HepG2 (cell line): ENCODE measurements at regions not wholly inside any gene's neighbourhood (a gene's known extent, or its start where the extent isn't known, plus 50 kb on each side); places are given as distances from the start of the nearest gene placed in this dataset.

Experiments used
- ATAC-seq: fragments of 200-7000 bp; cut with Tn5 transposase; 3 replicates; pipeline ENCODE4 v1.9.1; 2020; ENCODE audit warnings: mild to moderate bottlenecking, moderate library complexity
- BruUV-seq: library from RNA; stranded (reverse); fragments of 400-500 nt; replicated peaks from 2 replicates; lab custom pipeline; 2021; lab: Mats Ljungman, UMichigan
- CTCF ChIA-PET: fragments of 300-600 bp; formaldehyde crosslinking; extraction: SDS; loops from one replicate; lab custom pipeline; 2021; ENCODE audit warnings: low total read pairs, inconsistent platforms, low intra/inter-chr PET ratio; lab: Yijun Ruan, JAX
- POLR2A ChIA-PET: fragments of 350-600 bp; sonication (Branson Sonifier 250); formaldehyde crosslinking; loops from one replicate; lab custom pipeline; 2020; ENCODE audit warnings: antibody characterized with exemption, inconsistent platforms; lab: Yijun Ruan, JAX
- DNase-seq: peaks from one replicate; pipeline ENCODE4 v3.0.0-alpha.2; 2015; ENCODE audit warnings: low spot score
- FAIRE-seq: peaks from 3 replicates; lab custom pipeline; 2011; peaks lifted over from hg19 to GRCh38; lab: Jason Lieb, UNC
- H2AFZ ChIP-seq: one replicate; pipeline ENCODE4 v1.6.1; 2011; ENCODE audit warnings: low read length, inconsistent platforms
- H3K27ac ChIP-seq: fragments of 300-600 bp; 3 replicates; pipeline ENCODE4 v1.8.0; 2011; ENCODE audit warnings: mixed run types, mild to moderate bottlenecking, mixed read lengths, low read length, inconsistent platforms; ENCODE audit not compliant: insufficient read depth; ENCODE audit errors: extremely low read length
- H3K27me3 ChIP-seq, 2 experiments: fragments of 200-600 bp in 1 of 2; 2 replicates in 1 of 2; 3 replicates in 1 of 2; pipeline versions ENCODE4 v1.6.0 to v1.8.0; 2011; ENCODE audit warnings: low read length in 2 of 2, mild to moderate bottlenecking in 2 of 2, moderate library complexity in 2 of 2, inconsistent platforms in 1 of 2; ENCODE audit not compliant: insufficient read depth in 2 of 2, control insufficient read depth in 1 of 2
- H3K36me3 ChIP-seq, 2 experiments: fragments of 200-600 bp in 1 of 2; replicated peaks in 1 of 2; 2 replicates in 1 of 2; 3 replicates in 1 of 2; pipeline versions ENCODE4 v1.5.1 to v1.8.0; 2011; ENCODE audit warnings: low read length in 2 of 2, inconsistent platforms in 1 of 2; ENCODE audit not compliant: insufficient read depth in 2 of 2, control insufficient read depth in 1 of 2
- H3K4me1 ChIP-seq: 2 replicates; pipeline ENCODE4 v1.5.1; 2012; ENCODE audit warnings: low read length, inconsistent platforms; ENCODE audit not compliant: insufficient read depth
- H3K4me2 ChIP-seq: 2 replicates; pipeline ENCODE4 v1.6.0; 2011; ENCODE audit warnings: low read depth, low read length, inconsistent platforms
- H3K4me3 ChIP-seq, 3 experiments: fragments of 200-600 bp in 1 of 3; sonication (generic), shearing (Covaris generic) in 1 of 3; replicated peaks in 1 of 3; 2 replicates each; pipeline ENCODE4 v1.5.1; 2011 to 2016; ENCODE audit warnings: low read length in 3 of 3, inconsistent platforms in 2 of 3, low read depth in 2 of 3, mild to moderate bottlenecking in 2 of 3, control low read depth in 1 of 3, mixed read lengths in 1 of 3; ENCODE audit not compliant: insufficient read depth in 1 of 3
- H3K79me2 ChIP-seq: one replicate; pipeline ENCODE4 v1.6.1; 2011; ENCODE audit warnings: low read length, inconsistent platforms; ENCODE audit not compliant: insufficient read depth
- H3K9ac ChIP-seq: 2 replicates; pipeline ENCODE4 v1.6.0; 2011; ENCODE audit warnings: mild to moderate bottlenecking, low read depth, low read length, inconsistent platforms; ENCODE audit not compliant: insufficient read depth
- H3K9me3 ChIP-seq: 2 replicates; pipeline ENCODE4 v1.5.1; 2012; ENCODE audit warnings: mild to moderate bottlenecking, low read length
- H4K20me1 ChIP-seq: 2 replicates; pipeline ENCODE4 v1.6.0; 2011; ENCODE audit warnings: inconsistent platforms, mild to moderate bottlenecking, low read length, moderate library complexity; ENCODE audit not compliant: insufficient read depth
- CBX5 ChIP-seq: sonication (generic); formaldehyde crosslinking; IDR thresholded peaks from 2 replicates; pipeline ENCODE4 v1.4.0; 2020; ENCODE audit warnings: missing genetic modification reagents, borderline replicate concordance
- IKZF4 ChIP-seq: sonication (generic); formaldehyde crosslinking; IDR thresholded peaks from 2 replicates; pipeline ENCODE4 v1.5.1; 2020; ENCODE audit warnings: borderline replicate concordance, mild to moderate bottlenecking, low read depth, missing genetic modification reagents; ENCODE audit errors: not compliant biosample characterization
- NCOA2 ChIP-seq: sonication (generic); formaldehyde crosslinking; IDR thresholded peaks from 2 replicates; pipeline ENCODE4 v1.8.0; 2022; ENCODE audit warnings: inconsistent platforms
- NFE2L1 ChIP-seq: sonication (generic); formaldehyde crosslinking; IDR thresholded peaks from 2 replicates; pipeline ENCODE4 v1.4.0; 2020; ENCODE audit warnings: missing genetic modification reagents, mild to moderate bottlenecking, borderline replicate concordance
- SMARCC2 ChIP-seq: fragments of 450-650 bp; IDR thresholded peaks from 2 replicates; pipeline ENCODE4 v1.6.1; 2017; ENCODE audit warnings: antibody characterized with exemption, mild to moderate bottlenecking
- TMF1 ChIP-seq: sonication (generic); formaldehyde crosslinking; IDR thresholded peaks from 2 replicates; pipeline ENCODE4 v1.8.1; 2022; ENCODE audit warnings: low read depth, missing genetic modification reagents
- WIZ ChIP-seq: sonication (generic); formaldehyde crosslinking; IDR thresholded peaks from 2 replicates; pipeline ENCODE4 v1.5.1; 2020; ENCODE audit warnings: mild to moderate bottlenecking, missing genetic modification reagents
- ZBTB3 ChIP-seq: sonication (generic); formaldehyde crosslinking; IDR thresholded peaks from 2 replicates; pipeline ENCODE4 v1.4.0; 2020; ENCODE audit warnings: low read depth, mild to moderate bottlenecking, moderate library complexity, missing genetic modification reagents, borderline replicate concordance
- ZNF160 ChIP-seq: sonication (generic); formaldehyde crosslinking; IDR thresholded peaks from 2 replicates; pipeline ENCODE4 v1.8.0; 2022; ENCODE audit warnings: mild to moderate bottlenecking, inconsistent platforms, missing genetic modification reagents
- WGBS: methylation state at CpG from one replicate; pipeline ENCODE4 v1.1.6; 2017; ENCODE audit warnings: low lambda C conversion rate; 5-methylcytosine and 5-hydroxymethylcytosine counted together
- in situ Hi-C: cut with HindIII; loops from 2 replicates; pipeline ENCODE4 v1.10.0; 2017; ENCODE audit warnings: low pct_unique_long_range_greater_than_20kb; ENCODE audit not compliant: extremely low pct_ligation_motif_present
- intact Hi-C: fragments of 100-400 bp; cut with micrococcal nuclease; formaldehyde crosslinking; loops from one replicate; pipeline ENCODE4 v1.10.0; 2022; ENCODE audit not compliant: unreplicated experiment
- TF ChIP-seq, protein P1 (sequence below): sonication (generic); formaldehyde crosslinking; IDR thresholded peaks from 2 replicates; pipeline ENCODE4 v1.9.0; 2021; ENCODE audit warnings: missing genetic modification reagents, mild to moderate bottlenecking, borderline replicate concordance
- TF ChIP-seq, protein P2 (sequence below): sonication (generic); formaldehyde crosslinking; IDR thresholded peaks from 2 replicates; pipeline ENCODE4 v1.4.0; 2020; ENCODE audit warnings: mild to moderate bottlenecking, missing genetic modification reagents, borderline replicate concordance

DNA sequence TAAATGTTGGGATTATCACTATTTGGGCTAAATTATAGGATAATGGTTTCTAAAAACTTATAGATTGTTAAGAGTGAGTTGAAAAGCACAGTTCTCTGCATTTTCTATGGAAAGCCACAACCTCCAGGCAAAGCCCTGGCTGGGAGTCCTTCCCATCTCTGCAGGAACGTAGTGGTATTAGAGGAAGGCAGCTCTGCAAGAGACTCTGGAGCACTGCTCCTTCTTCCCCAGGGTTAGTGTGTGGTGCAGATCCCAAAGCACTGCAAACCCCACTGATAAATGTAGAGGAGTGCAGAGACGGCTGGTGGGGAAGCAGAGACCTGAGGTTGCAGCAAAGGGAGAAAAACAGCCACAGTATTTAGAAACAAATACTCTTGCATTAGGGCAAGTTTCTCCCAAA, 225.3 kb downstream of the TINAG start:
- no peak for ATAC-seq
- FAIRE-seq = no peak
- Histone ChIP-seq H3K79me2 (no peaks in the 10 kb centered on the region), H3K36me3 (no peaks in the 10 kb centered on the region), H3K9me3 (no peaks in the 10 kb centered on the region), H3K4me1 (no peaks in the 10 kb centered on the region), H3K9ac (no peak overlapping the region), H3K4me3 (no peak overlapping the region), H2AFZ (no peak overlapping the region), H3K27me3 (no peaks in the 10 kb centered on the region; a peak in 1 of 5 replicates), H4K20me1 (no peaks in the 10 kb centered on the region), H3K27ac (no peak overlapping the region), H3K4me2 (no peak overlapping the region)
- POLR2A ChIA-PET = no interaction called here
- 0% methylated on average over 2 of the region's 2 CpGs for WGBS
- in situ Hi-C loops = no loop called here
- intact Hi-C loops = no loop called here
- TF ChIP-seq NFE2L1 (CRISPR knock-in tag) = no peak
- TF ChIP-seq SMARCC2 = no peak
- TF ChIP-seq, protein P1, sequence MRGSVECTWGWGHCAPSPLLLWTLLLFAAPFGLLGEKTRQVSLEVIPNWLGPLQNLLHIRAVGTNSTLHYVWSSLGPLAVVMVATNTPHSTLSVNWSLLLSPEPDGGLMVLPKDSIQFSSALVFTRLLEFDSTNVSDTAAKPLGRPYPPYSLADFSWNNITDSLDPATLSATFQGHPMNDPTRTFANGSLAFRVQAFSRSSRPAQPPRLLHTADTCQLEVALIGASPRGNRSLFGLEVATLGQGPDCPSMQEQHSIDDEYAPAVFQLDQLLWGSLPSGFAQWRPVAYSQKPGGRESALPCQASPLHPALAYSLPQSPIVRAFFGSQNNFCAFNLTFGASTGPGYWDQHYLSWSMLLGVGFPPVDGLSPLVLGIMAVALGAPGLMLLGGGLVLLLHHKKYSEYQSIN (CRISPR knock-in tag) = no peak
- TF ChIP-seq TMF1 (CRISPR knock-in tag) = no peak
- no peak for TF ChIP-seq NCOA2
- no peak for TF ChIP-seq IKZF4
- TF ChIP-seq, protein P2, sequence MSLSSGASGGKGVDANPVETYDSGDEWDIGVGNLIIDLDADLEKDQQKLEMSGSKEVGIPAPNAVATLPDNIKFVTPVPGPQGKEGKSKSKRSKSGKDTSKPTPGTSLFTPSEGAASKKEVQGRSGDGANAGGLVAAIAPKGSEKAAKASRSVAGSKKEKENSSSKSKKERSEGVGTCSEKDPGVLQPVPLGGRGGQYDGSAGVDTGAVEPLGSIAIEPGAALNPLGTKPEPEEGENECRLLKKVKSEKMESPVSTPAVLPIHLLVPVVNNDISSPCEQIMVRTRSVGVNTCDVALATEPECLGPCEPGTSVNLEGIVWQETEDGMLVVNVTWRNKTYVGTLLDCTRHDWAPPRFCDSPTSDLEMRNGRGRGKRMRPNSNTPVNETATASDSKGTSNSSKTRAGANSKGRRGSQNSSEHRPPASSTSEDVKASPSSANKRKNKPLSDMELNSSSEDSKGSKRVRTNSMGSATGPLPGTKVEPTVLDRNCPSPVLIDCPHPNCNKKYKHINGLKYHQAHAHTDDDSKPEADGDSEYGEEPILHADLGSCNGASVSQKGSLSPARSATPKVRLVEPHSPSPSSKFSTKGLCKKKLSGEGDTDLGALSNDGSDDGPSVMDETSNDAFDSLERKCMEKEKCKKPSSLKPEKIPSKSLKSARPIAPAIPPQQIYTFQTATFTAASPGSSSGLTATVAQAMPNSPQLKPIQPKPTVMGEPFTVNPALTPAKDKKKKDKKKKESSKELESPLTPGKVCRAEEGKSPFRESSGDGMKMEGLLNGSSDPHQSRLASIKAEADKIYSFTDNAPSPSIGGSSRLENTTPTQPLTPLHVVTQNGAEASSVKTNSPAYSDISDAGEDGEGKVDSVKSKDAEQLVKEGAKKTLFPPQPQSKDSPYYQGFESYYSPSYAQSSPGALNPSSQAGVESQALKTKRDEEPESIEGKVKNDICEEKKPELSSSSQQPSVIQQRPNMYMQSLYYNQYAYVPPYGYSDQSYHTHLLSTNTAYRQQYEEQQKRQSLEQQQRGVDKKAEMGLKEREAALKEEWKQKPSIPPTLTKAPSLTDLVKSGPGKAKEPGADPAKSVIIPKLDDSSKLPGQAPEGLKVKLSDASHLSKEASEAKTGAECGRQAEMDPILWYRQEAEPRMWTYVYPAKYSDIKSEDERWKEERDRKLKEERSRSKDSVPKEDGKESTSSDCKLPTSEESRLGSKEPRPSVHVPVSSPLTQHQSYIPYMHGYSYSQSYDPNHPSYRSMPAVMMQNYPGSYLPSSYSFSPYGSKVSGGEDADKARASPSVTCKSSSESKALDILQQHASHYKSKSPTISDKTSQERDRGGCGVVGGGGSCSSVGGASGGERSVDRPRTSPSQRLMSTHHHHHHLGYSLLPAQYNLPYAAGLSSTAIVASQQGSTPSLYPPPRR = no peak
- TF ChIP-seq CBX5 (CRISPR knock-in tag) = no peak
- TF ChIP-seq ZNF160 (CRISPR knock-in tag) = no peak
- no peak for TF ChIP-seq WIZ (CRISPR knock-in tag)
- TF ChIP-seq ZBTB3 (CRISPR knock-in tag) = no peak
- CTCF ChIA-PET = no interaction called here
- BruUV-seq = no TSS peak
- no peak for DNase-seq
